Stimulated activated CD8-positive, alpha-beta memory T cell treated with anti-CD3 and anti-CD28 coated beads, Interleukin-7, amount 100 ng/mL, for 1 hour (primary cell): ENCODE measurements at regions not wholly inside any gene's neighbourhood (a gene's known extent, or its start where the extent isn't known, plus 50 kb on each side); places are given as distances from the start of the nearest gene placed in this dataset.
A peak's percentile ranks its signal among the peaks of the same experiment; 100 is the strongest.
"Not testable (repeated sequence)": the region's sequence is repeated elsewhere in the genome, so short reads cannot be mapped to it uniquely, and the experiment has no call there.

Experiments used
- DNase-seq, 2 donors: peaks; one replicate each; pipeline ENCODE4 v3.0.0-alpha.2; 2020; ENCODE audit warnings: low read depth in 2 of 2

GRCh38 chr12:7591531-7591930 lies 74.2 kb downstream of the APOBEC1 start:
- no peak for DNase-seq

GRCh38 chr12:7590085-7590484 lies 75.6 kb downstream of the APOBEC1 start:
- not testable (repeated sequence) for DNase-seq

GRCh38 chr12:7588742-7589329 lies 76.9 kb downstream of the APOBEC1 start:
- peak in 1 of 2 donors; percentile 9 for DNase-seq

- DNase-seq, result not testable (repeated sequence)
Measured at GRCh38 chr12:7584137-7584536, 80.6 kb upstream of the CD163 start.

GRCh38 chr12:7583471-7583870 lies 79.9 kb upstream of the CD163 start:
- DNase-seq, result no peak

- no peak for DNase-seq
Measured at GRCh38 chr12:7582796-7583195, 79.2 kb upstream of the CD163 start.

GRCh38 chr12:7581625-7582024 lies 78.0 kb upstream of the CD163 start:
- DNase-seq, result no peak

- DNase-seq, result no peak
Measured at GRCh38 chr12:7581046-7581445, 77.5 kb upstream of the CD163 start.

GRCh38 chr12:7571257-7571656 lies 67.7 kb upstream of the CD163 start:
- no peak for DNase-seq

- no peak for DNase-seq
Measured at GRCh38 chr12:7557227-7557626, 53.6 kb upstream of the CD163 start.

- DNase-seq, result no peak
Measured at GRCh38 chr12:7555752-7556151, 52.2 kb upstream of the CD163 start.

- DNase-seq, result not testable (repeated sequence)
Measured at GRCh38 chr12:7554831-7555230, 51.3 kb upstream of the CD163 start.
